ENCODE measurements at regions not wholly inside any gene's neighbourhood (a gene's known extent, or its start where the extent isn't known, plus 50 kb on each side); places are given as distances from the start of the nearest gene placed in this dataset.
"Not testable (repeated sequence)": the region's sequence is repeated elsewhere in the genome, so short reads cannot be mapped to it uniquely, and the experiment has no call there.

DNA sequence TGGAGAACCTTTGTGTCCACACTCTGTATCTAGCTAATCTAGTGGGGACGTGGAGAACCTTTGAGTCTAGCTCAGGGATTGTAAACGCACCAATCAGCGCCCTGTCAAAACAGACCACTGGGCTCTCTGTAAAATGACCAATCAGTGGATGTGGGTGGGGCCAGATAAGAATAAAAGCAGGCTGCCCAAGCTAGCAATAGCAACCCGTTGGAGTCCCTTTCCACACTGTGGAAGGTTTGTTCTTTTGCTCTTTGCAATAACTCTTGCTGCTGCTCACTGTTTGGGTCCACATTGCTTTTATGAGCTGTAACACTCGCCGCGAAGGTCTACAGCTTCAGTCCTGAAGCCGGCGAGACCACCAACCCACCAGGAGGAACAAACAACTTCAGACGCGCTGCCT is 187.7 kb upstream of the NLRP1 start:
- TF ChIP-seq CTCF (IDR thresholded peaks at IDR 0.05; ENCODE audit: low read depth, low read length); EZH2phosphoT487 (IDR thresholded peaks at IDR 0.05; ENCODE audit: low read depth): not testable (repeated sequence)
